Breast epithelium (tissue), 4 donors: ENCODE measurements at regions not wholly inside any gene's neighbourhood (a gene's known extent, or its start where the extent isn't known, plus 50 kb on each side); places are given as distances from the start of the nearest gene placed in this dataset.

Experiments used
- DNase-seq, 2 donors: peaks; one replicate each; pipeline ENCODE4 v3.0.0-alpha.2; 2019; ENCODE audit warnings: low spot score in 2 of 2
- H3K27ac ChIP-seq, 2 donors: fragments of 200-600 bp; sonication (generic) in 1 of 2; one replicate each; pipeline ENCODE4 v1.5.1; 2016 to 2019; ENCODE audit warnings: mild to moderate bottlenecking in 1 of 2
- H3K27me3 ChIP-seq, 2 donors: fragments of 200-600 bp; sonication (generic) in 1 of 2; one replicate each; pipeline versions ENCODE4 v1.5.1 to v1.6.0; 2017 to 2019; ENCODE audit warnings: control low read depth in 1 of 2, mild to moderate bottlenecking in 1 of 2
- H3K36me3 ChIP-seq: fragments of 200-600 bp; one replicate; pipeline ENCODE4 v1.5.1; 2019
- H3K4me1 ChIP-seq, 2 donors: fragments of 200-600 bp; sonication (generic); one replicate each; pipeline ENCODE4 v1.5.1; 2016 to 2019; ENCODE audit warnings: control low read depth in 1 of 2
- H3K4me3 ChIP-seq, 3 donors: fragments of 200-600 bp; sonication (generic); 1 replicate in 2 of 3; 2 replicates in 1 of 3; pipeline ENCODE4 v1.5.1; 2016 to 2019; ENCODE audit warnings: mild to moderate bottlenecking in 3 of 3, moderate library complexity in 2 of 3
- H3K9me3 ChIP-seq, 2 donors: fragments of 200-600 bp; sonication (generic) in 1 of 2; one replicate each; pipeline ENCODE4 v1.5.1; 2016 to 2019; ENCODE audit warnings: control low read depth in 1 of 2
- CTCF ChIP-seq, 3 donors: fragments of 450-650 bp; IDR thresholded peaks; one replicate each; pipeline ENCODE4 v1.5.1; 2016 to 2017; ENCODE audit warnings: antibody characterized with exemption in 3 of 3, mild to moderate bottlenecking in 3 of 3, moderate library complexity in 3 of 3
- POLR2A ChIP-seq: fragments of 450-650 bp; IDR thresholded peaks from one replicate; pipeline ENCODE4 v1.6.1; 2016; ENCODE audit warnings: antibody characterized with exemption, mild to moderate bottlenecking, moderate library complexity
- POLR2AphosphoS5 ChIP-seq, 3 donors: sonication (generic); formaldehyde crosslinking; IDR thresholded peaks; one replicate each; pipeline ENCODE4 v1.6.1; 2017; ENCODE audit warnings: antibody characterized with exemption in 3 of 3
- intact Hi-C: fragments of 100-400 bp; cut with DNase I; formaldehyde crosslinking; loops from one replicate; pipeline ENCODE4 v1.15.1; 2023; ENCODE audit warnings: low total_unique reads

DNA sequence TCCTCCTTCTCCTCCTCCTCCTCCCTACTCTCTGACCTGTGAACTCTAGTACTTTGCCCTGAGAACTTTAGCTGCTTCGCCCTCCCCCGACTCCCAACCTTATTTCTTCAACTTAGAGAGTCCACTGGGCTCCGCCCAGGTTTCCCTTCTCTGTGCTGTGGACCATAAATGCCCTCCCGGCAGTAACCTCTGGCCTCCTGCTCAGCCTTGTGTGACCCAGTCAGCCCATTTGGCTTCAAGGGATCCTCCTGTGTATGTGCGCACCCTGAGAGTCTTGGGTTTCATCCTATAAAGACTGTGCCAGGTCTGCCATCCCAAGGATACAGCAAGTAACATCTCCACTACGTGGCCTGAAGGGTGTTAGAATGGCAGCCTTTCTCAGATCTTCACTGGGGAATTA lies 275.6 kb upstream of the C16orf82 start:
- no peaks in the 10 kb centered on the region for H3K4me1 ChIP-seq
- intact Hi-C loops: loop anchor here (5.0 kb wide), 1 partner anchor 139 kb away; no protein-coding TSS in a partner anchor

DNA sequence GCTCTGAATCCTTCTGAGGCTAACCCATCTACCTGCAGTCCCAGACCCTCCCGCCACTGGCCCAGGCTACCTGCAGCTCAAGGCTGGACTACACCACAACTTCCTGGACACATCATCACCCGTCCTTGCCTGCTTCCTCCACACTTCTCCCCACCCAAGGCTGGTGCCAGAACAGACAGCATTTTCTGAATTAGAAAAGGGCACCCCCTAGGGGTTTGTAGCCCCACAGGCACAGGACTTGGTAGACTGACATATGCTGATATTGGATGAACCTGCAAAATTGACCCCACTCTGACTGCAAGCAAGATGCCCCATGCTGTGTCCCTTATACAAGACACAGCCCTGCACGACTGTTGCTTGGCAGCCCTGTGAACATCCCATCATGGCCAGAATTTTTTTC lies 271.5 kb upstream of the C16orf82 start:
- no peaks in the 10 kb centered on the region for H3K4me1 ChIP-seq
- H3K27me3 ChIP-seq: no peaks in the 10 kb centered on the region
- no peak overlapping the region for H3K27ac ChIP-seq
- no peaks in the 10 kb centered on the region for H3K9me3 ChIP-seq
- no peak for TF ChIP-seq POLR2AphosphoS5 (IDR thresholded peaks at IDR 0.05)
- TF ChIP-seq CTCF (IDR thresholded peaks at IDR 0.05): no peak
- no peak overlapping the region for H3K4me3 ChIP-seq
- no peaks in the 10 kb centered on the region for H3K36me3 ChIP-seq
- no peak for DNase-seq
- intact Hi-C loops: no loop called here

More for the DNA sequence above, 275.6 kb upstream of the C16orf82 start:
- no peaks in the 10 kb centered on the region for H3K27me3 ChIP-seq
- no peak for DNase-seq
- H3K27ac ChIP-seq: no peak overlapping the region
- TF ChIP-seq POLR2A: no peak
- no peak for TF ChIP-seq POLR2AphosphoS5 (IDR thresholded peaks at IDR 0.05)
- TF ChIP-seq CTCF (IDR thresholded peaks at IDR 0.05): no peak
- H3K9me3 ChIP-seq: no peaks in the 10 kb centered on the region
- H3K4me3 ChIP-seq: no peak overlapping the region
- no peaks in the 10 kb centered on the region for H3K36me3 ChIP-seq

- Histone ChIP-seq H3K36me3 (no peaks in the 10 kb centered on the region), H3K4me3 (no peak overlapping the region), H3K27ac (no peak overlapping the region), H3K4me1 (no peaks in the 10 kb centered on the region), H3K27me3 (peaks cover 0 to 4% of the 10 kb centered on the region in 2 donors), H3K9me3 (no peaks in the 10 kb centered on the region)
- TF ChIP-seq CTCF (IDR thresholded peaks at IDR 0.05) (no peak), POLR2AphosphoS5 (IDR thresholded peaks at IDR 0.05) (no peak), POLR2A (no peak)
- DNase-seq: no peak
- intact Hi-C loops: no loop called here
These were observed 265.1 kb upstream of the C16orf82 start for GRCh38 chr16:26801628-26802027.

- Histone ChIP-seq H3K27ac (no peak overlapping the region), H3K4me1 (no peaks in the 10 kb centered on the region), H3K36me3 (no peaks in the 10 kb centered on the region), H3K9me3 (no peaks in the 10 kb centered on the region), H3K4me3 (no peak overlapping the region), H3K27me3 (peaks cover 0 to 4% of the 10 kb centered on the region in 2 donors)
- intact Hi-C loops: no loop called here
- DNase-seq: no peak
- TF ChIP-seq POLR2AphosphoS5 (IDR thresholded peaks at IDR 0.05) (no peak), CTCF (IDR thresholded peaks at IDR 0.05) (no peak), POLR2A (no peak)
These were observed 264.3 kb upstream of the C16orf82 start for GRCh38 chr16:26802440-26802839.

GRCh38 chr16:26802965-26803364 lies 263.8 kb upstream of the C16orf82 start:
- no peak for DNase-seq
- Histone ChIP-seq H3K27ac (no peak overlapping the region), H3K4me3 (no peak overlapping the region), H3K36me3 (no peaks in the 10 kb centered on the region), H3K27me3 (peaks cover 0 to 4% of the 10 kb centered on the region in 2 donors), H3K4me1 (no peaks in the 10 kb centered on the region), H3K9me3 (no peaks in the 10 kb centered on the region)
- intact Hi-C loops: no loop called here
- no peak for TF ChIP-seq POLR2AphosphoS5 (IDR thresholded peaks at IDR 0.05)
- TF ChIP-seq CTCF (IDR thresholded peaks at IDR 0.05): no peak
- TF ChIP-seq POLR2A: no peak
